NCI-H524 treated with DMSO at 0.1 percent for 48 hours (cell line): ENCODE measurements at regions not wholly inside any gene's neighbourhood (a gene's known extent, or its start where the extent isn't known, plus 50 kb on each side); places are given as distances from the start of the nearest gene placed in this dataset.

Experiments
- DNase-seq: peaks from one replicate; lab custom pipeline; 2025; lab: John Stamatoyannopoulos, UW

GRCh38 chr17:65405563-65405962 is 155.9 kb downstream of the AXIN2 start:
- DNase-seq = no peak

DNA sequence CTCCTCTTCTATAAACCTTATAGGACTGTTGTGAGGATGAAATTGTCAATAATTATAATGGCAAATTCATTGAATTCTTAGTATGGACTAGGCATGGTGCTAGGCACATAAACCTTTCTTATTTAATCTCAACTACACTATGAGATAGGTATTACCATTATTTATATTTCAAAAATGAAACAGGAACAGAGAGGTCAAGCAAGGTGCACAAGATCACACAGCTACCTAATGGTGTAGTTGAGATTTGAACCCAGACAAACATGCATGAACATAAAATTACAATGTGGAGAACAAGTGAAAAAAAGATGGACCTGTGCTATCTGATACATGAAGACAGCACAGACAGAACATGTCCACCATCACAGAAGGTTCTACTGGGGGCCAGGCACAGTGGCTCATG is 156.7 kb downstream of the AXIN2 start:
- no peak for DNase-seq

DNA sequence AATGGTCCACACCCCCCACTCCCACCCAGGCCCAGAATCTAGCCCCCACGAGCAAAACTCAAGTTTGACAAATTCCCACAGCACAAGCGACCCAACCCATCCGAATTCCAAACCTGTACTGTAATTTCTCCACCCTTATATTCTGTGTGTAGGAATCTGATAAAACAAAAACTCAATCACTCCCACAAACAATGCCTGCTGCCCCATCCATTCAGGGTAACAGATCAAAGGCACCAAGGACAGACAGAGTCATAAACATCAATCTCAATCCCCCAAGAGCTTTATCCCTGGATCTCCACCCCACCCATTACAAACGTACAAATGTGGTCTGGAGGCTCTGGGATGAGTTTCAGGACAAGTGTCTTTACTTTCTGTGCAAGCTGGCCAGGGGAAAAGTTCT is 157.8 kb downstream of the AXIN2 start:
- DNase-seq = no peak

DNA sequence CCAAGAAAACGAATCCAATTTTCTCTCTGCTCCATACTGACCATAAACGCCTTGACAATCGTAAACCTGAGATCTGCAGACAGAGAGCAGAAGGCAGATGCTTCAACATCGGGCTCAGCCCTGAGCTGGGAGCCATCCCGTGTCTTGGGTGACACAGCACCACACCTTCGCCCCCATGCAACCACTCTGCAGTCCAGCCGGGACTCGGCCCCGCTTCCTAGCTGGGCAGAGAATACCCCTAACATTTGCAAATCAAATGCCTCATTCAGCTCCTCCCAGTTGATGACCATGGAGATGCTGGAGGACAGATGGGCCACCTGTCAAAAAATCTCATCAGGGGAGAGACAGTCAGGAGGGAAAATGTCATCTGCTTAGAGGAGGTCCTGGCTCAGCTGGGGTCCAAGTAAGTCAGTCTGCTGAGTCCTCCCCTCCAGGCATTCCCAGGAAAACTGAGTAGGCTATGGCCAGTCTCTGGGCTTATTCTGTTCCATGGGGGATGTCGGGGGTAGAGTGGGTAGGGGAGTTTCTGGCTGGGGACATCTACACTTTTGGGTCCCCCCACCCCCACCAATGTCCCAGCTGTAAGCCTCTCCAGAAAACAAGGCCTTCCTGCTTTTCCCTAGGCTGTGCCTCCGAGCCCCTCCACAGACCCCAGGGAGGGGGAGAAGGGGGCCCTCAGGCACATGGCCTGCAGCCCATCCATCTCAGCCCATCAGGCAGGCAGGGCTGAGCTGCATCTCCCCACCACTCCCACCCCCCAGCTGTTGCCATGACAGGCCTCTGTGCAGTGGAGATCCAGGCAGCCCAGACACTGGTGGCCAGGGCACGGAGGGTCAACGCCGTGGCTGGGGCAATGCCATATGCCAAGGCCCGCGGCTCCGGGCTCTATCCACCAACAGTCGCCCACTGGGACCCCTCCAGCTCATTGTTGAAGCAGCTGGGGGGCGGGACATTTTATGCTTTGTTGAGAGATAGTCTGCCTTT is 158.6 kb downstream of the AXIN2 start:
- DNase-seq = no peak

- DNase-seq = no peak
Measured at GRCh38 chr17:65401561-65401960, 159.9 kb downstream of the AXIN2 start.

DNA sequence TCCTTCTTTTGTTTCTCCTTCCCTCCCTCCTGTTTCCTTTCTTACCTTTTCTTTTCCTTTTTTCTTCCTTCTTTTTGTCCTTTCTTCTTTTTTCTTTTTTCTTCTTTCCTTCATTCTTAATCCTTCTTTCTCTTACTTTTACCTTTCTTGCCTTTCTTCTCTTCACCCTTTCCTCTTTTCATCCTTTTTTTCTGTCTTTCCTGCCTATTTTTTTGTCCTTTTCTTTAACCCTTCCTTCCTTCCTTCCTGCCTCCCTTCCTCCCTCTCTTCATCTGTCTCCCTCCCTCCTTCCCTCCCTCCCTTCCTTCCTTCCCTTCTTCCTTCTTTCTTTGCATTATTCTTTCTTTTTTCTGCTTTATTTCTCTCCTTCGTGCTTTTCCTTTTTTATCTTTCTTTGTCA is 160.7 kb downstream of the AXIN2 start:
- DNase-seq = no peak

- DNase-seq = no peak
Measured at GRCh38 chr17:65398040-65398787, 163.2 kb downstream of the AXIN2 start.

- no peak for DNase-seq
Measured at GRCh38 chr17:65395924-65396323, 165.5 kb downstream of the AXIN2 start.

DNA sequence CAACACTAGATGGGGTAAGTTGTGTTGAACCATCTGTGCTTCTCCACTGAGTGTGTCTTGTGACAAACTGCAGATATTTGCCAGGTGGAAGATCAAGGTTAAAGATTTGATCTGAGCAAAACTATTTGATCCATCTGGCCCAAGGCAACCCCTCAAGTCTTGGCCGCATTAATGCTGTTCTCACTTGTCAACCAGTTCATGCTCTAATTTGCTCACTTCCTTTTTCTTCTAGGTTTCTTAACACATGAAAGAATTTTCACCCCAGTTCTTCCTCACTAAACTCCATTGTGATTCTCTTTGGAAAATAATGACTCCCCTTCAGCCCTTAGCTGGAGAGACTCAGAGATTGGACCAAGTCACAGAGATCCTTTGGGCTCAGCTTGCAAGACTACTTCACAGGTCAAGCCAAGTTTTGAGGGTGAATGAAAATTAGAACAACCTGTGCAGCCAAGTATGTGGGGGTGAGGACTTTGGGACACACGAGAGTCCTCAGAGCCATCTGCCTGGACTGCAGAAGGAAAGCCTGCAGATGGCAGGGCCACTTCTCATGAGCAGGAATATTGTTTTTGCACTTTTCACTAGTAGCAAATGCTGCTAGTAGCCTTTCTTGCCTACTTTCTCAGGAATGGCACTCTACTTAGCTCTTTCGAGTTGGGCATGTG is 166.5 kb downstream of the AXIN2 start:
- peak; percentile 64 for DNase-seq

- DNase-seq = no peak
Measured at GRCh38 chr17:65393514-65393913, 167.9 kb downstream of the AXIN2 start.

DNA sequence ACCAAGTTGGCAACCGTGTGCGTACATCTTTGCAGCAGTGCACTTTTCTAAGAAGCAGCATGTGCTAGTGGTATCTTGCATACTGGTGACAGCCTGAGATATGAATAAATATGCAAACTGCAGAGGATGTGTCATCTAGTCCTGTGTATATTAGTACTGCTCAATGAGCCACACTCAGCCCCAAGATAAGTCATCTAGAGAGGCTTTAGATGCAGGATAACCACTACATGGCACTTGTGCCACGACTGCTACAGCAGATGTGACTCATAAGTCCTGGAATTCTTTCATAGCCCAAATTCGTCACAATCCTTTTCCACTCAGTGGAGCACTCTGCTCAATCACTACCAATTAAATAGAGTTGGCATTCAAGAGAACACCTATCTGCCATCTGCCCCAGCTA is 171.5 kb downstream of the AXIN2 start:
- DNase-seq = no peak

GRCh38 chr17:65389426-65389825 is 172.0 kb downstream of the AXIN2 start:
- no peak for DNase-seq

GRCh38 chr17:65388911-65389310 is 172.5 kb downstream of the AXIN2 start:
- DNase-seq = no peak

- no peak for DNase-seq
Measured at GRCh38 chr17:65387322-65387721, 174.1 kb downstream of the AXIN2 start.

DNA sequence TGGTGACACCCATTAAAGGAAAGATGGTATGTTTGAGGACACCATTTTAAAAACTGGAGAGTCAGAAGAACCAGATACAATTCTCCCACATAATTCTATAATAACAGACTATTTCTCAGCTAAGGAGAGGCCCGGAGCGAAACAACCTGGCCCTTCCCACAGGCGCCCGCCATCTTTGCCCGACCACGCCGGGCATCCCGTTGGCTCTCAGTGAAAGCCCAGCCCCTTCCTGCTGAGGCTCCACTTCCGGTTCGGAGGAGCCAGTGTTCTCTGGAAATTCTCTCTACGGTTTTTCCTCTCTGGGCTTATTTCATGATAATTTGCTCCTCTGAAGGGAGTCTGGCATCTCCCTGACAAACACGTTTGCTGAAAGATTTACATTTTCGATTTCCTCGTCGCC is 175.7 kb downstream of the AXIN2 start:
- no peak for DNase-seq

DNA sequence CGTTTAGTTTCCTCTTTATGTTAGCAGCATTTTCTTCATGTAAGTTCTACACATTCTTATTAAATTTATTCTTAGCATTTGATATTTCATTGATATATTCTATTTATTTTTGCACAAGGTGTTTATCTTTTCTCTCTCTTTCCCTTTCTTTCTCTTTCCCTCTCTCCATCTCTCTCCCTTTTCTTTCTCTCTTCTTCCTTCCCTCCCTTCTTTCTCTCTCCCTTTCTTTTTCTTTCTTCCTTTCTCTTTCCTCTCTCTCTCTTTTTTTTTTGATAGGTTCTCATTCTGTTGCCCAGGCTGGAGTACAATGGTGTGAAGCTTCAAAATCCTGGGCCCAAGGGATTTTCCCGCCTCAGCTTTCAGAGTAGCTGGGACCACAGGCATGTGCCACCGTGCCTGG is 176.4 kb downstream of the AXIN2 start:
- DNase-seq = no peak

- DNase-seq = no peak
Measured at GRCh38 chr17:65381152-65381551, 180.3 kb downstream of the AXIN2 start.

DNA sequence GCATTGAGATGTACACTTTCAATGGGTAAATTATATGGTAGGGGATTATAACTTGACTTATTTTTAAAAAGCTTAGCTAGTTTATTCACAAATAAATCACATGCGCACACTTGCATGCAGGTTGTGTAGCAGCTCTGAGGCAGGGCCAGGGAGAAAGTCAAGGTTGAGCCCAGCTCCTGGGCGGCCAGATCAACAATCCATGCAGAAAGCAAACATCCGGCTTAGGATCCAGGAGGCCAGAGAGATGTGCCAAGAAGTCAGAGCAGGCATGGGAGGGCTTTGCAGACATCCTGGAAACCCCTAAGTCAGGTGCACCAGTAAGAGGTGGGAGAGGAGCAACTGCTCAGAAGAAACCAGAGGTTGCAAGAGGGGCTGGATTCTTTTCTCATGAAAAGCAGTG is 186.5 kb downstream of the AXIN2 start:
- DNase-seq = no peak

DNA sequence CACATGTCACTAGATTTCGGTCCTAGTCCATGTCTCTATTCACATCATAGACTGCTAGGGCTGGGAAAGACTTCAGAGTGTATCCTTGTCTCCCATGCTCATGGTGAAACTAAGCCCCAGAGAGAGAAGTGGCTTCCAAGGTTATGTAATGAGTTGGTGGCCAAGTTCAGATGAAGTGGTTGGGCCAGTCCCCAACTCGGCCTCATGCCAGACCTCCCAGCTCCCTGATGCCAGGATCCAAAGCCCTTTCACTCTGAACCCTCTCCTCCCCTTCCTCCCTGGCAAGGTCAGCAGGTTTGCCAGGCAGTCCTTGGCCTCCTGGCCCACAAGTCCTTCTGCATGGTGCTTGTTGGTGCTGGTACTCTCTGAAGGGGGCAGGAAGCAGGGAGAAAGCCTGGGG is 189.7 kb downstream of the AXIN2 start:
- DNase-seq = no peak

DNA sequence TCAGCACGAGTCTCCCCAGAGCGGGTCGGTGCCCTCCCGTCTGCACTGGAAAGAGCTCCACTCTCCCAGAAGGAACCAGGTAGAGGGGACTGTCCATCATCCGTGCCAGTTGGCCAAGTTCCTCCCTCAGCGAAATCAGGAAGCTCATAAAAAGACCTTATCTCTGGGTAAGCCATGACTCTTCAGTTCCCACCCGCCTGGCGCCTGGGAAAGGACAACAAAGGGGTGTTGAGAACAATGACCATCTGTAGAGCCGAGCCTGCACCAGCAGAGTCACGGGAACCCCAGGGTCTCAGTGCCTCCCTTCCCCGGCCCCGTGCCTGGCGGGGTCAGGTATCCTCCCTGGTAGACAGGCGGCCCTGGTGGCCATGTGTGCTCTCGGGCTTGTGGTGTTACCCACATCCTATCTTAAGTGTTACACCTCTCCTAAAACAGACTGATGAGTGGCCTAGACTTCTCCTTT is 190.7 kb downstream of the AXIN2 start:
- DNase-seq = no peak

- DNase-seq = no peak
Measured at GRCh38 chr17:65368341-65368740, 193.1 kb downstream of the AXIN2 start.

GRCh38 chr17:65366102-65366844 is 195.2 kb downstream of the AXIN2 start:
- no peak for DNase-seq
